ENCODE measurements at regions not wholly inside any gene's neighbourhood (a gene's known extent, or its start where the extent isn't known, plus 50 kb on each side); places are given as distances from the start of the nearest gene placed in this dataset.

DNA sequence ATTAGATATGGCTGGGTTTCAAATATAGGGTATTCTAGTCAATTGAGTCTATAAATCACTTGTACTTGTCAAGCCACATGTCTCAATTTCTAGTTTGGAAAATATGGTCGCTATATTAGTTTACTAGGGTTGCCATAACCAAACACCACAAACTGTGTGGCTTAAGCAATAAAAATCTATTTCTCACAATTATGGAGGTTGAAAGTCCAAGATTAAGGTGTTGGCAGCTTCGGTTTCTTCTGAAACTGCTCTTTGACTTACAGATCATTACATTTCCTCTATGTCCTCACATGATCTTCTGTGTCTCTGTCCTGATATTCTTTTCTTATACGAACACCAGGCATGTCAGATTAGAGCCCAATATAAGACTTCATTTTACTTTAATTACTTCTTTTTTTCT is 55.8 kb upstream of the BASP1 start:
- TF ChIP-seq CTCF (IDR thresholded peaks at IDR 0.05; ENCODE audit: low read length): no peak
- TF ChIP-seq EZH2 (optimal IDR thresholded peaks at IDR 0.05; ENCODE audit: low read depth, low read length): no peak
